HEK293 (cell line): ENCODE measurements at regions not wholly inside any gene's neighbourhood (a gene's known extent, or its start where the extent isn't known, plus 50 kb on each side); places are given as distances from the start of the nearest gene placed in this dataset.

Experiments used
- CTCF ChIA-PET: fragments of 350-600 bp; formaldehyde crosslinking; extraction: SDS; loops from one replicate; lab custom pipeline; 2021; ENCODE audit warnings: antibody characterized with exemption; lab: Yijun Ruan, JAX
- POLR2A ChIA-PET: fragments of 300-600 bp; formaldehyde crosslinking; extraction: SDS; loops from one replicate; lab custom pipeline; 2020; ENCODE audit warnings: antibody characterized with exemption, inconsistent platforms; lab: Yijun Ruan, JAX
- H3K27ac ChIP-seq: fragments of 200-500 bp; sonication (Bioruptor generic); 2 replicates; pipeline ENCODE4 v1.5.1; 2014; ENCODE audit warnings: low read depth, low read length, control low read depth, inconsistent platforms; ENCODE audit errors: extremely low read depth
- H3K36me3 ChIP-seq, 2 experiments: fragments of 200-500 bp in 1 of 2; sonication (Bioruptor generic) in 1 of 2; 1 replicate in 1 of 2; 2 replicates in 1 of 2; pipeline ENCODE4 v1.5.1; 2014 to 2017; ENCODE audit warnings: inconsistent platforms in 2 of 2, low read length in 2 of 2; ENCODE audit not compliant: control insufficient read depth in 2 of 2, insufficient read depth in 1 of 2
- H3K4me1 ChIP-seq: fragments of 200-500 bp; sonication (Bioruptor generic); 2 replicates; pipeline ENCODE4 v1.5.1; 2014; ENCODE audit warnings: mild to moderate bottlenecking, low read length, inconsistent platforms; ENCODE audit not compliant: control insufficient read depth, insufficient read depth
- H3K4me3 ChIP-seq: 2 replicates; pipeline ENCODE4 v1.5.1; 2011; ENCODE audit warnings: low read depth, mild to moderate bottlenecking, control low read depth, low read length, moderate library complexity
- H3K9me3 ChIP-seq: fragments of 200-500 bp; sonication (Bioruptor generic); 2 replicates; pipeline ENCODE4 v1.5.1; 2014; ENCODE audit warnings: low read depth, low read length, inconsistent platforms; ENCODE audit not compliant: control insufficient read depth, insufficient read depth
- BCL6B ChIP-seq: fragments of 450-650 bp; formaldehyde crosslinking; IDR thresholded peaks from 2 replicates; pipeline ENCODE4 v1.5.1; 2017; ENCODE audit warnings: missing biosample characterization, missing genetic modification characterization
- EGR2 ChIP-seq: fragments of 450-650 bp; formaldehyde crosslinking; IDR thresholded peaks from 2 replicates; pipeline ENCODE4 v1.5.1; 2016; ENCODE audit warnings: low read depth, missing biosample characterization, missing genetic modification characterization
- IKZF3 ChIP-seq: fragments of 450-650 bp; IDR thresholded peaks from 2 replicates; pipeline ENCODE4 v1.5.0; 2018; ENCODE audit warnings: missing biosample characterization, mild to moderate bottlenecking, missing genetic modification characterization, moderate library complexity
- KLF7 ChIP-seq: fragments of 450-650 bp; formaldehyde crosslinking; IDR thresholded peaks from 2 replicates; pipeline ENCODE4 v1.5.1; 2016; ENCODE audit warnings: missing biosample characterization, missing genetic modification characterization, borderline replicate concordance
- PATZ1 ChIP-seq: fragments of 450-650 bp; formaldehyde crosslinking; IDR thresholded peaks from 2 replicates; pipeline ENCODE4 v1.5.1; 2016; ENCODE audit warnings: missing biosample characterization, missing genetic modification characterization
- PRDM10 ChIP-seq: fragments of 450-650 bp; formaldehyde crosslinking; IDR thresholded peaks from 2 replicates; pipeline ENCODE4 v1.5.1; 2016; ENCODE audit warnings: missing biosample characterization, missing genetic modification characterization
- REPIN1 ChIP-seq: fragments of 450-650 bp; formaldehyde crosslinking; IDR thresholded peaks from 2 replicates; pipeline ENCODE4 v1.5.1; 2017; ENCODE audit warnings: missing biosample characterization, missing genetic modification characterization, low read depth
- ZBTB7A ChIP-seq: fragments of 450-650 bp; formaldehyde crosslinking; IDR thresholded peaks from 2 replicates; pipeline ENCODE4 v1.5.1; 2016; ENCODE audit warnings: low read depth, missing biosample characterization, missing genetic modification characterization
- ZNF18 ChIP-seq: fragments of 450-650 bp; formaldehyde crosslinking; IDR thresholded peaks from 2 replicates; pipeline ENCODE4 v1.5.1; 2016; ENCODE audit warnings: missing biosample characterization, missing genetic modification characterization
- ZNF202 ChIP-seq: fragments of 450-650 bp; formaldehyde crosslinking; IDR thresholded peaks from 2 replicates; pipeline ENCODE4 v1.5.1; 2016; ENCODE audit warnings: missing biosample characterization, missing genetic modification characterization, borderline replicate concordance
- ZNF23 ChIP-seq: fragments of 450-650 bp; formaldehyde crosslinking; IDR thresholded peaks from 2 replicates; pipeline ENCODE4 v1.5.1; 2016; ENCODE audit warnings: missing biosample characterization, missing genetic modification characterization, borderline replicate concordance
- ZNF366 ChIP-seq: fragments of 450-650 bp; formaldehyde crosslinking; conservative IDR thresholded peaks from 2 replicates; pipeline ENCODE4 v1.5.1; 2016; ENCODE audit warnings: missing biosample characterization, missing genetic modification characterization
- ZNF391 ChIP-seq: fragments of 450-650 bp; formaldehyde crosslinking; IDR thresholded peaks from 2 replicates; pipeline ENCODE4 v1.5.1; 2016; ENCODE audit warnings: low read depth, missing biosample characterization, missing genetic modification characterization, borderline replicate concordance
- ZNF529 ChIP-seq: fragments of 450-650 bp; formaldehyde crosslinking; IDR thresholded peaks from 2 replicates; pipeline ENCODE4 v1.5.1; 2017; ENCODE audit warnings: missing genetic modification characterization, missing biosample characterization; ENCODE audit not compliant: insufficient replicate concordance
- ZNF561 ChIP-seq: fragments of 450-650 bp; IDR thresholded peaks from 2 replicates; pipeline ENCODE4 v1.5.1; 2018; ENCODE audit warnings: missing biosample characterization, missing genetic modification characterization, borderline replicate concordance
- ZNF571 ChIP-seq: fragments of 450-650 bp; formaldehyde crosslinking; IDR thresholded peaks from 2 replicates; pipeline ENCODE4 v1.5.0; 2017; ENCODE audit warnings: missing biosample characterization, missing genetic modification characterization
- ZNF621 ChIP-seq: fragments of 450-650 bp; formaldehyde crosslinking; IDR thresholded peaks from 2 replicates; pipeline ENCODE4 v1.5.1; 2017; ENCODE audit warnings: missing biosample characterization, missing genetic modification characterization
- ZNF626 ChIP-seq: fragments of 450-650 bp; sonication (Bioruptor Pico); formaldehyde crosslinking; IDR thresholded peaks from 2 replicates; pipeline ENCODE4 v1.5.1; 2018; ENCODE audit warnings: missing biosample characterization, missing genetic modification characterization, inconsistent platforms
- ZNF654 ChIP-seq: fragments of 450-650 bp; formaldehyde crosslinking; IDR thresholded peaks from 2 replicates; pipeline ENCODE4 v1.5.1; 2016; ENCODE audit warnings: low read depth, missing biosample characterization, missing genetic modification characterization
- ZNF704 ChIP-seq: fragments of 450-650 bp; formaldehyde crosslinking; IDR thresholded peaks from 2 replicates; pipeline ENCODE4 v1.5.1; 2016; ENCODE audit warnings: missing biosample characterization, missing genetic modification characterization
- ZNF843 ChIP-seq: fragments of 450-650 bp; formaldehyde crosslinking; IDR thresholded peaks from 2 replicates; pipeline ENCODE4 v1.5.1; 2016; ENCODE audit warnings: missing biosample characterization, missing genetic modification characterization

GRCh38 chr11:87851827-87852226, 323.4 kb downstream of the RAB38 start (continued):
- no peak for TF ChIP-seq PATZ1 (tag by site-specific recombination)
- no peak for TF ChIP-seq ZNF571
- no peak for TF ChIP-seq ZNF202
- no peak for TF ChIP-seq BCL6B (tag by site-specific recombination)
- TF ChIP-seq ZBTB7A (tag by site-specific recombination), result no peak
- TF ChIP-seq ZNF529 (tag by site-specific recombination), result no peak
- no peak for TF ChIP-seq ZNF654
- no peak for TF ChIP-seq ZNF391 (tag by site-specific recombination)
- no peak for TF ChIP-seq ZNF626 (tag by site-specific recombination)

- H3K9me3 ChIP-seq, result no peaks in the 10 kb centered on the region
- no peak overlapping the region for H3K27ac ChIP-seq
- no peak for TF ChIP-seq ZNF843
- no peak for TF ChIP-seq ZNF561 (tag by site-specific recombination)
- TF ChIP-seq KLF7, result no peak
- no peak for TF ChIP-seq ZNF366 (tag by site-specific recombination)
- no peak for TF ChIP-seq ZNF18 (tag by site-specific recombination)
- TF ChIP-seq IKZF3, result no peak
- ChIA-PET CTCF (no interaction called here), POLR2A (no interaction called here)
- no peaks in the 10 kb centered on the region for H3K4me1 ChIP-seq
- H3K4me3 ChIP-seq, result no peak overlapping the region
- no peaks in the 10 kb centered on the region for H3K36me3 ChIP-seq
These were observed 324.0 kb downstream of the RAB38 start for GRCh38 chr11:87851234-87851633.

GRCh38 chr11:87849216-87849615, 326.0 kb downstream of the RAB38 start:
- no peaks in the 10 kb centered on the region for H3K9me3 ChIP-seq
- ChIA-PET CTCF (no interaction called here), POLR2A (no interaction called here)
- no peak overlapping the region for H3K27ac ChIP-seq
- H3K36me3 ChIP-seq, result no peaks in the 10 kb centered on the region
- H3K4me3 ChIP-seq, result no peak overlapping the region
- no peaks in the 10 kb centered on the region for H3K4me1 ChIP-seq
- TF ChIP-seq ZNF621 (no peak), REPIN1 (tag by site-specific recombination) (no peak), ZNF704 (no peak), ZNF391 (tag by site-specific recombination) (no peak), PRDM10 (tag by site-specific recombination) (no peak), ZNF23 (tag by site-specific recombination) (no peak), EGR2 (no peak)
